IPS-18c (cell line): ENCODE measurements at regions not wholly inside any gene's neighbourhood (a gene's known extent, or its start where the extent isn't known, plus 50 kb on each side); places are given as distances from the start of the nearest gene placed in this dataset.
"Not testable (repeated sequence)": the region's sequence is repeated elsewhere in the genome, so short reads cannot be mapped to it uniquely, and the experiment has no call there.

Experiments used
- H3K4me3 ChIP-seq: 2 replicates; pipeline ENCODE4 v1.7.0; 2013; ENCODE audit warnings: low read depth, mild to moderate bottlenecking, low read length, moderate library complexity; ENCODE audit not compliant: insufficient read depth
- H3K9me3 ChIP-seq: one replicate; pipeline ENCODE4 v1.6.1; 2013; ENCODE audit warnings: mild to moderate bottlenecking, low read length, moderate library complexity; ENCODE audit not compliant: control insufficient read depth, insufficient read depth

GRCh38 chr10:6702030-6702429, 122.0 kb upstream of the PRKCQ start:
- Histone ChIP-seq H3K9me3 (no peaks in the 10 kb centered on the region), H3K4me3 (no peak overlapping the region)

GRCh38 chr10:6701289-6701688, 121.2 kb upstream of the PRKCQ start:
- no peak overlapping the region for H3K4me3 ChIP-seq

GRCh38 chr10:6700066-6700465, 120.0 kb upstream of the PRKCQ start:
- Histone ChIP-seq H3K4me3 (no peak overlapping the region), H3K9me3 (no peaks in the 10 kb centered on the region)

More at GRCh38 chr10:6701289-6701688, 121.2 kb upstream of the PRKCQ start:
- no peaks in the 10 kb centered on the region for H3K9me3 ChIP-seq

GRCh38 chr10:6699336-6699735, 119.3 kb upstream of the PRKCQ start:
- H3K4me3 ChIP-seq, result no peak overlapping the region

GRCh38 chr10:6695519-6695918, 115.4 kb upstream of the PRKCQ start:
- Histone ChIP-seq H3K4me3 (no peak overlapping the region), H3K9me3 (no peaks in the 10 kb centered on the region)

More at GRCh38 chr10:6699336-6699735, 119.3 kb upstream of the PRKCQ start:
- H3K9me3 ChIP-seq, result no peaks in the 10 kb centered on the region

- H3K9me3 ChIP-seq, result no peaks in the 10 kb centered on the region
- H3K4me3 ChIP-seq, result no peak overlapping the region
These were observed 114.5 kb upstream of the PRKCQ start for GRCh38 chr10:6694447-6695140.

DNA sequence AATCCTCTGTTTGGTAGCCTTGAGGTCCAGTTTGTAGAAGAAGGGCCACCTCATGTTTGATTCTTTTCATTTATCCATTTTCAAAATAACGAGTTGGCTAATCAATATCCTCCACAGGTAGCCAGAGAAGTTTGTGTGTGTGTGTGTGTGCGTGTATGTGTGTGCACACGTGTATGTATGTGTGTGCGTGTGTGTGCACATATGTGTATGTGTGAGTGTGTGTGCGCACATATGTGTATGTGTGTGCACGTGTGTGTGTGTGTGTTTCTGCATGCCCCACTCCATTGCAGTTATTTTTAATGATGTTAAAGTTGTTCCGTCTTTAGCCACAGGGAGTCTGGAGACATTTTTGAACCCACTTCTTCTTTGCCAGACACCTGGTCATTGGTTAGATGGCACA, 112.8 kb upstream of the PRKCQ start:
- H3K4me3 ChIP-seq, result no peak overlapping the region
- no peaks in the 10 kb centered on the region for H3K9me3 ChIP-seq

GRCh38 chr10:6692103-6692502, 112.0 kb upstream of the PRKCQ start:
- H3K9me3 ChIP-seq, result no peaks in the 10 kb centered on the region
- H3K4me3 ChIP-seq, result no peak overlapping the region

DNA sequence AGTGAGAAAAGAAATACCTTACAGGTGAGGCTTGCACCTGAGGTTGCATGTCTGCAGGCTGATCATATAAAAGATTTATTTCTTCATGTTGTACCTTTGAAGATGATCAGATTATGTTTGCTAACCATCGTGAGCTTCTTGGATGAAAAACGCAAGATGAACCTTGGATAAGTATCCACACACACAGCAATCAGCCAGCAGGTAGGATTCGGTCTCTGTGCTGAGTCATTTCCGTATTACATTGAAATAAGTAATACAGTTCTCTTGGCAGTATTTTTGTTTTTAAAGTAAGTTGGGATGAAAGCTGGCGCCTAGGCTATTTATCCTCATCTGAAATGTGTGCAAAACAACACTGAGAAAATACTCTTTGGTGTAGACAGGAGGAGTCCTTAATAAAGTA, 109.0 kb upstream of the PRKCQ start:
- H3K4me3 ChIP-seq, result no peak overlapping the region
- no peaks in the 10 kb centered on the region for H3K9me3 ChIP-seq

- no peaks in the 10 kb centered on the region for H3K9me3 ChIP-seq
- H3K4me3 ChIP-seq, result no peak overlapping the region
These were observed 100.7 kb upstream of the PRKCQ start for GRCh38 chr10:6680735-6681134.

GRCh38 chr10:6678956-6679355, 98.9 kb upstream of the PRKCQ start:
- Histone ChIP-seq H3K4me3 (no peak overlapping the region), H3K9me3 (no peaks in the 10 kb centered on the region)

- no peaks in the 10 kb centered on the region for H3K9me3 ChIP-seq
These were observed 98.2 kb upstream of the PRKCQ start for GRCh38 chr10:6678211-6678803.

DNA sequence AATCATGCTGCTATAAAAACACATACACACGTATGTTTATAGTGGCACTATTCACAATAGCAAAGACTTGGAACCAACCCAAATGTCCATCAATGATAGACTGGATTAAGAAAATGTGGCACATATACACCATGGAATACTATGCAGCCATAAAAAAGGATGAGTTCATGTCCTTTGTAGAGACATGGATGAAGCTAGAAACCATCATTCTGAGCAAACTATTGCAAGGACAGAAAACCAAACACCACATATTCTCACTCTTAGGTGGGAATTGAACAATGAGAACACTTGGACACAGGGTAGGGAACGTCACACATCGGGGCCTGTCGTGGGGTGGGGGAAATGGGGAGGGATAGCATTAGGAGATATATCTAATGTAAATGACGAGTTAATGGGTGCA, 97.1 kb upstream of the PRKCQ start:
- not testable (repeated sequence) for H3K9me3 ChIP-seq, H3K4me3 ChIP-seq

More at GRCh38 chr10:6678211-6678803, 98.2 kb upstream of the PRKCQ start:
- no peak overlapping the region for H3K4me3 ChIP-seq

GRCh38 chr10:6674291-6674690, 94.2 kb upstream of the PRKCQ start:
- no peaks in the 10 kb centered on the region for H3K9me3 ChIP-seq
- no peak overlapping the region for H3K4me3 ChIP-seq

DNA sequence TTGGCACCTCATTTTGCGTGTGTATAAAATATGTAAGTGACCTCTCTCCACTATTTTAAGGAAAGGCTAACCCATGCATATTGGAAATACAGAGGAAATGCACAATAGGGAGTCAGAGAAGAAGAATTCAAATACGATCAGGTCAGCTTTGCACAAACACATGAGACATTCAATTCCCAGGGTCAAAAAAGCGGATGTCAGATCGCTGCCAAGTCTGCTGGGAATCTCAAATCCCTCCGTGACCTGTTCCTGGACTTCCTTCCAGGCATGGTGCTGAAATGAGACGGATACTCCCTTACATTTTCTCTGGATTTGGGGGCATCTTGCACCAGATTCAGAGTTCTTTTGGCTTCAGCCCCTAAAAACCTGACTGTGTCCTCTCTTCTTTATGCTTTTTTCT, 91.9 kb upstream of the PRKCQ start:
- Histone ChIP-seq H3K9me3 (no peaks in the 10 kb centered on the region), H3K4me3 (no peak overlapping the region)

GRCh38 chr10:6669269-6669859, 89.3 kb upstream of the PRKCQ start:
- Histone ChIP-seq H3K4me3 (no peak overlapping the region), H3K9me3 (no peaks in the 10 kb centered on the region)

DNA sequence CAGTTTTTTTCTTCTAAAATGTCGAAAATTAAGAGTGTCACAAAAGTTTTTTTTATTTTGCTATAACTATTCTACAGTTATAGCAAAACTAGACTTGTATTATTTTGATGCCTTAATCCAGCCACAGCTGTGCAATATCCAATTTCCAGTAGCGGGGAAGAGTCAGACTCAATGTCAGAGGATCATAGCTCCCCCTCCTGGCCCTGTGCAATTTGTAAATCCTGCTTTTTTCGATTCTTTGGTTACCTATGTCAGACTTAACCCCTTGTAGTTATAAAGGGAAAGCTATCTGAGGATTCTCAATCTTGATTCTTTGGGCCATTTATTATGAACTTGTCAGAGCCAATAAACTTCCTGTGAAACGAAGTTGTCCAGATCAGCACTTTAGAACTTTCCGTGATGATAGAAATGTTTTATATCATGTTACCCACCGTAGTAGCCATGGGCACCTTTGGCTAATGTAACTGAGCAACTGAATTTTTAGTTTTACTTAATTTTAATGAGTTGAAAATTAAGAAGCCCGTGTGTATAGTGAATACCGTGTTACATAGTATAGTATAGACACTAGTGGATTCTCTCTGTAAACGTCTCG, 87.7 kb upstream of the PRKCQ start:
- Histone ChIP-seq H3K4me3 (no peak overlapping the region), H3K9me3 (no peaks in the 10 kb centered on the region)

DNA sequence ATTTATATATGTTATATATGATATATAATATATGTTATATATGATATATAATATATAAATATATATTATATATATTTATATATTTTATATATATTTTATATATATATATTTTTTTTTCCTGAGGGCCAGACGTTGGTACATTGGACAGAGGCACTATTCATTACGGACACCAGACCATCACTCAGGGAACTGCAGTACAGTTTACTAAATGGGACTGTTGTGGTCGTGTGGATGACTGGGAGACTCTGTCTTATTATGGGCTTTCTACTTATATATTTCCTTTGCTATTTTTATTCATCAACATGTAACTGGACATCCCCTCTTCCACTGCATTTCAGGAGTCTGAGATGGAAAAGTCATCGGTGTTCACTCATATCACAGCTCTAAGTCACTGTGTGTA, 87.1 kb upstream of the PRKCQ start:
- no peaks in the 10 kb centered on the region for H3K9me3 ChIP-seq
- no peak overlapping the region for H3K4me3 ChIP-seq
